ENCODE measurements at regions not wholly inside any gene's neighbourhood (a gene's known extent, or its start where the extent isn't known, plus 50 kb on each side); places are given as distances from the start of the nearest gene placed in this dataset.
"Not testable (repeated sequence)": the region's sequence is repeated elsewhere in the genome, so short reads cannot be mapped to it uniquely, and the experiment has no call there.

- DNase-seq: no peak
Measured at GRCh38 chr2:14831458-14831857, 198.9 kb downstream of the LRATD1 start.

GRCh38 chr2:14843507-14844204 lies 211.1 kb downstream of the LRATD1 start:
- DNase-seq: no peak

GRCh38 chr2:14855751-14856150 lies 223.2 kb downstream of the LRATD1 start:
- no peak for DNase-seq

- no peak for DNase-seq
Measured at GRCh38 chr2:14861181-14861580, 228.7 kb downstream of the LRATD1 start.

GRCh38 chr2:14866736-14867352 lies 234.3 kb downstream of the LRATD1 start:
- DNase-seq: peak; percentile 86

GRCh38 chr2:14867853-14868252 lies 235.3 kb downstream of the LRATD1 start:
- no peak for DNase-seq

GRCh38 chr2:14872779-14873325 lies 240.3 kb downstream of the LRATD1 start:
- DNase-seq: no peak

GRCh38 chr2:14881651-14882327 lies 249.3 kb downstream of the LRATD1 start:
- no peak for DNase-seq

GRCh38 chr2:14884651-14885050 lies 252.1 kb downstream of the LRATD1 start:
- no peak for DNase-seq

GRCh38 chr2:14891546-14891945 lies 259.0 kb downstream of the LRATD1 start:
- no peak for DNase-seq

- no peak for DNase-seq
Measured at GRCh38 chr2:14896330-14897030, 264.0 kb downstream of the LRATD1 start.

- DNase-seq: no peak
Measured at GRCh38 chr2:14899621-14900414, 267.3 kb downstream of the LRATD1 start.

GRCh38 chr2:14901737-14902136 lies 269.2 kb downstream of the LRATD1 start:
- DNase-seq: no peak

- DNase-seq: no peak
Measured at GRCh38 chr2:14902953-14903352, 270.4 kb downstream of the LRATD1 start.

GRCh38 chr2:14903709-14904374 lies 271.3 kb downstream of the LRATD1 start:
- no peak for DNase-seq

GRCh38 chr2:14904378-14904777 lies 271.9 kb downstream of the LRATD1 start:
- not testable (repeated sequence) for DNase-seq

GRCh38 chr2:14905571-14905970 lies 273.1 kb downstream of the LRATD1 start:
- no peak for DNase-seq

GRCh38 chr2:14907014-14907612 lies 274.6 kb downstream of the LRATD1 start:
- DNase-seq: no peak

- no peak for DNase-seq
Measured at GRCh38 chr2:14909795-14910194, 277.3 kb downstream of the LRATD1 start.

- no peak for DNase-seq
Measured at GRCh38 chr2:14910654-14911053, 278.1 kb downstream of the LRATD1 start.

- DNase-seq: no peak
Measured at GRCh38 chr2:14915983-14916382, 283.5 kb downstream of the LRATD1 start.

Measured in NCI-H774 (cell line).